ENCODE measurements at regions not wholly inside any gene's neighbourhood (a gene's known extent, or its start where the extent isn't known, plus 50 kb on each side); places are given as distances from the start of the nearest gene placed in this dataset.

DNA sequence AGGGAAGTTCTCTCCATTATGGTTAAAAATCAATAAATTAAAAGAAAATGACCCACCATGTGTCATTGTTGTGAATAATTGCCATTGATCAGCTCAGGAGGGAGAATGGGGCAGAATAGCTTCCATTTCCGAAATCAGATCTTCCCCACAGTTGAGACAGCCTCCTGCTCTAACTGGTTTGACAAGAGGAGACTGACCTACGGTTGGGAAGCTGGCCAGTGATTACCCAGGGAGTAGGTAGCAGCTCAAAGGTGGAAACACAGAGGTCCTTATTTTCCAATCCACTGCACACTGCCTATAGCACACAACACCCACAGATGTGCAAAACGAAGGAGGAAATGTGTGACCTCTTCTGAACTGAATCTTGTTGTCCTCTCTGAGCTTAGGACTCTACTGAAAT is 69.0 kb upstream of the DAPK1 start:
- Histone ChIP-seq H3K79me2 (no peaks in the 10 kb centered on the region), H3K4me1 (no peaks in the 10 kb centered on the region), H3K4me2 (ENCODE audit: low read length) (no peak overlapping the region), H2AFZ (no peak overlapping the region), H3K36me3 (ENCODE audit: control insufficient read depth, insufficient read depth, low read length) (no peaks in the 10 kb centered on the region), H3K27ac (no peak overlapping the region), H3K9me3 (ENCODE audit: control insufficient read depth, low read length) (no peaks in the 10 kb centered on the region), H3K4me3 (ENCODE audit: low read depth, low read length) (no peak overlapping the region), H3K27me3 (ENCODE audit: control insufficient read depth, insufficient read depth, low read length) (no peaks in the 10 kb centered on the region), H3K9ac (no peak overlapping the region)
- TF ChIP-seq, protein P1, sequence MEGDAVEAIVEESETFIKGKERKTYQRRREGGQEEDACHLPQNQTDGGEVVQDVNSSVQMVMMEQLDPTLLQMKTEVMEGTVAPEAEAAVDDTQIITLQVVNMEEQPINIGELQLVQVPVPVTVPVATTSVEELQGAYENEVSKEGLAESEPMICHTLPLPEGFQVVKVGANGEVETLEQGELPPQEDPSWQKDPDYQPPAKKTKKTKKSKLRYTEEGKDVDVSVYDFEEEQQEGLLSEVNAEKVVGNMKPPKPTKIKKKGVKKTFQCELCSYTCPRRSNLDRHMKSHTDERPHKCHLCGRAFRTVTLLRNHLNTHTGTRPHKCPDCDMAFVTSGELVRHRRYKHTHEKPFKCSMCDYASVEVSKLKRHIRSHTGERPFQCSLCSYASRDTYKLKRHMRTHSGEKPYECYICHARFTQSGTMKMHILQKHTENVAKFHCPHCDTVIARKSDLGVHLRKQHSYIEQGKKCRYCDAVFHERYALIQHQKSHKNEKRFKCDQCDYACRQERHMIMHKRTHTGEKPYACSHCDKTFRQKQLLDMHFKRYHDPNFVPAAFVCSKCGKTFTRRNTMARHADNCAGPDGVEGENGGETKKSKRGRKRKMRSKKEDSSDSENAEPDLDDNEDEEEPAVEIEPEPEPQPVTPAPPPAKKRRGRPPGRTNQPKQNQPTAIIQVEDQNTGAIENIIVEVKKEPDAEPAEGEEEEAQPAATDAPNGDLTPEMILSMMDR (IDR thresholded peaks at IDR 0.05), result no peak

DNA sequence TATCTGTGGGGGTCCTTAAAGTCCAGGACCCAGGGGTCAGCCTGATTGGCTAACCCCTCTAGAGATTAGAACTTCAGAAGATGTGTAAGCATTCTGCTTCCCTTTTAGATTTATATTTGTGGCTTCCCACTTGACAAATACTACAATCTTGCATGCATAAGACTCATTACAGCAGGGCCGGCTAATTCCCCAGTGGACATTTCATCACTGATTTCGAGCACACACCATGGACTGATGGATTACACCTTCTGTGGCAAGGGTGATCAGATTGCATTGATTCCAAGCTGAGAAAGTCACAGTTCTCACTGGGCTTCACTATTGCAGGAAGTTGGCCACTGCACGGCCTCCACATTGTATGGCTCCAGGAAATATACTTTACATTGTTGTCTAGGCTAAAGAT is 65.8 kb upstream of the DAPK1 start:
- TF ChIP-seq, protein P1 (IDR thresholded peaks at IDR 0.05), result no peak
- H3K27me3 ChIP-seq (ENCODE audit: control insufficient read depth, insufficient read depth, low read length), result no peaks in the 10 kb centered on the region
- no peak overlapping the region for H3K9ac ChIP-seq
- H3K27ac ChIP-seq, result no peak overlapping the region
- no peaks in the 10 kb centered on the region for H3K9me3 ChIP-seq (ENCODE audit: control insufficient read depth, low read length)
- H2AFZ ChIP-seq, result no peak overlapping the region
- H3K4me3 ChIP-seq (ENCODE audit: low read depth, low read length), result no peak overlapping the region
- no peak overlapping the region for H3K4me2 ChIP-seq (ENCODE audit: low read length)
- no peaks in the 10 kb centered on the region for H3K79me2 ChIP-seq
- H3K36me3 ChIP-seq (ENCODE audit: control insufficient read depth, insufficient read depth, low read length), result no peaks in the 10 kb centered on the region
- H3K4me1 ChIP-seq, result no peaks in the 10 kb centered on the region

DNA sequence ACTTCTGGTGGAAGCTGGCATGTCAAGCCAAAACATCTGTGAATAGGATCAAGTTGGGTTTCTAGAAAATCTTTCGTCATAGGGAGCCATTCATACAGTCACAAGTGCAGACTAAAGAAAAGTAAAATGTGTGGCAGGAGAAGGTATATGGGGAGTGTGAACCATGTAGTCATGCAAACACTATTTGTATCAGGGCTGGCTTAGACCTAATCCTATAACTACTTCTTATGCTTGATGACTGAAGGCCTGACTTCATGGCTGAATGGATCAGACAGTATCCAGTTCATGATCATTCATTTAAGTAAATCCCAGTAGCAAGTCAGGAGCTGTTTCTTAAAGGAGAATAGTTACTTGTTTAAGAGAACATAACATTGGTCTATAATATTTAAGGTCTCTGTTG is 63.8 kb upstream of the DAPK1 start:
- TF ChIP-seq, protein P1 (IDR thresholded peaks at IDR 0.05), result no peak

DNA sequence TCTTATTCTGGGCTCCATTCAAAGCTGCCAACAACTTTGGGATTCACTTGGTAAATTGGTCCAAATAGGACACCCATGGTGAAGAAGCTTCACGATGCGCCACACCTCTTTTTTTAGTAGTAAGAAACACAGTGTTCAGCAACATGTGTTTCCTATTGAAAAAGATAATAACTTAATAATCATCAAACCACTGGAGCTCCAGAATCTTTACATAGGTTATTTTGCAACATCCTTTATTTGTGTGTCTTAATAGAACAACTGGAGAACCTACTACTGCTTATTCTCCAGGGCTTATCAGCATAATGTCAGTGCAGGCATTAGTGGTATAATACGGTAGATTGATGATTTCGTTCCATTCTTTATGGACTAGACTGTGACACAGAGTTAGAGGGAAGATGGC is 63.3 kb upstream of the DAPK1 start:
- no peaks in the 10 kb centered on the region for H3K4me1 ChIP-seq
- H3K4me3 ChIP-seq (ENCODE audit: low read depth, low read length), result no peak overlapping the region
- H3K27me3 ChIP-seq (ENCODE audit: control insufficient read depth, insufficient read depth, low read length), result no peaks in the 10 kb centered on the region
- no peak overlapping the region for H3K9ac ChIP-seq
- no peak overlapping the region for H2AFZ ChIP-seq
- no peaks in the 10 kb centered on the region for H3K79me2 ChIP-seq
- no peak overlapping the region for H3K27ac ChIP-seq
- no peak overlapping the region for H3K4me2 ChIP-seq (ENCODE audit: low read length)
- H3K9me3 ChIP-seq (ENCODE audit: control insufficient read depth, low read length), result no peaks in the 10 kb centered on the region
- H3K36me3 ChIP-seq (ENCODE audit: control insufficient read depth, insufficient read depth, low read length), result no peaks in the 10 kb centered on the region
- TF ChIP-seq, protein P1 (IDR thresholded peaks at IDR 0.05), result no peak

More for the DNA sequence above, 63.8 kb upstream of the DAPK1 start:
- Histone ChIP-seq H3K27me3 (ENCODE audit: control insufficient read depth, insufficient read depth, low read length) (no peaks in the 10 kb centered on the region), H3K36me3 (ENCODE audit: control insufficient read depth, insufficient read depth, low read length) (no peaks in the 10 kb centered on the region), H3K4me2 (ENCODE audit: low read length) (no peak overlapping the region), H3K27ac (no peak overlapping the region), H3K79me2 (no peaks in the 10 kb centered on the region), H3K4me1 (no peaks in the 10 kb centered on the region), H2AFZ (no peak overlapping the region), H3K4me3 (ENCODE audit: low read depth, low read length) (no peak overlapping the region), H3K9me3 (ENCODE audit: control insufficient read depth, low read length) (no peaks in the 10 kb centered on the region), H3K9ac (no peak overlapping the region)

DNA sequence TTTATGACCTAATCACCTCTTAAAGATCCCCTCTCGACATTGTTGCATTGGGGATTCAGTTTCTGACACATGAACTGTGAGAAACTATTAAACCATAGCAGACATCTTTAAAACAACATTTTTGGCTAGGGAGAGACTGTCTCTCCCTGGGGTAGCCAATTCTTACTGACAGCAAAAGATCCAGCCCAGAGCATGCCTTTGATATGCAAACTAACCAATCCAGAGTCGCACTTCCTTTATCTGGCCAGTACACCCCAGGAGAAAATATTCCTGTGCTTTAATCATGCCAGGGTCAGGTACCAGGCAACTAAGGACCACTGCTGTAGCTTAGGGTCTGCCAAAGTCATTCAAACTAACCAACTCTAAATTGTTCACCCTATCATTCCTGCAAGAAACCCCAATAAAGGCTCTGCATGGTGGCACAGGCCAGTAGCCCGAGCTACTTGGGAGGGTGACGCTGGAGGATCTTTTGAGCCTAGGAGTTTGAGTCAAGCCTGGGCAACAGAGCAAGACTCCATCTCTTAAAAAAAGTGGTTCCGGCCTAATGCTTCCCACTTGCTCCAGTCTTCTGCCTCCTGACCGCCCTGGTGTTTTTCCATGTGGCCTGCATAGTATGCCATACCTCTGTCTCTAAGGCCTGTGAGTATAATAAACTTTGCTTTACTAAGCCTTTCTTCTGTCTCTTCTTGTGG is 62.3 kb upstream of the DAPK1 start:
- Histone ChIP-seq H3K4me3 (ENCODE audit: low read depth, low read length) (no peak overlapping the region), H3K4me2 (ENCODE audit: low read length) (no peak overlapping the region), H2AFZ (no peak overlapping the region), H3K36me3 (ENCODE audit: control insufficient read depth, insufficient read depth, low read length) (no peaks in the 10 kb centered on the region), H3K27ac (no peak overlapping the region), H3K4me1 (no peaks in the 10 kb centered on the region), H3K9ac (no peak overlapping the region), H3K27me3 (ENCODE audit: control insufficient read depth, insufficient read depth, low read length) (no peaks in the 10 kb centered on the region), H3K79me2 (no peaks in the 10 kb centered on the region), H3K9me3 (ENCODE audit: control insufficient read depth, low read length) (no peaks in the 10 kb centered on the region)
- TF ChIP-seq, protein P1 (IDR thresholded peaks at IDR 0.05), result no peak
